ENCODE measurements at regions not wholly inside any gene's neighbourhood (a gene's known extent, or its start where the extent isn't known, plus 50 kb on each side); places are given as distances from the start of the nearest gene placed in this dataset.

DNA sequence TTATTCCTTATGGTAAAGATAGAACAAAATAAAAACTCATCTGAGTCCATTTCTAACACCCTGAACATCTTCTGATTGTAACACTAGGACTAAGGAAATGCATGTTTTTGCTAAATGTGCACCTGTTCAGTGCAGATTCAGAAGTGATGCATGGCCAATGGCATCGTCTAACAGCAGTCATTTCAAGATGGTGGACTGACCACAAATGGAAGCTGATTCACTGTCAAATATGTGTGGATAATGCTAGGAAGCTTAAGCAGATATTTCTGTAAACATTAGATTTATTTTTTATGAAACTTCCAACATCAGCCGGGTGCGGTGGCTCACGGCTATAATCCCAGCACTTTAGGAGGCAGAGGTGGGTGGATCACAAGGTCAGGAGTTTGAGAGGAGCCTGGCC, 394.8 kb downstream of the SAMD5 start:
- TF ChIP-seq, protein P1, sequence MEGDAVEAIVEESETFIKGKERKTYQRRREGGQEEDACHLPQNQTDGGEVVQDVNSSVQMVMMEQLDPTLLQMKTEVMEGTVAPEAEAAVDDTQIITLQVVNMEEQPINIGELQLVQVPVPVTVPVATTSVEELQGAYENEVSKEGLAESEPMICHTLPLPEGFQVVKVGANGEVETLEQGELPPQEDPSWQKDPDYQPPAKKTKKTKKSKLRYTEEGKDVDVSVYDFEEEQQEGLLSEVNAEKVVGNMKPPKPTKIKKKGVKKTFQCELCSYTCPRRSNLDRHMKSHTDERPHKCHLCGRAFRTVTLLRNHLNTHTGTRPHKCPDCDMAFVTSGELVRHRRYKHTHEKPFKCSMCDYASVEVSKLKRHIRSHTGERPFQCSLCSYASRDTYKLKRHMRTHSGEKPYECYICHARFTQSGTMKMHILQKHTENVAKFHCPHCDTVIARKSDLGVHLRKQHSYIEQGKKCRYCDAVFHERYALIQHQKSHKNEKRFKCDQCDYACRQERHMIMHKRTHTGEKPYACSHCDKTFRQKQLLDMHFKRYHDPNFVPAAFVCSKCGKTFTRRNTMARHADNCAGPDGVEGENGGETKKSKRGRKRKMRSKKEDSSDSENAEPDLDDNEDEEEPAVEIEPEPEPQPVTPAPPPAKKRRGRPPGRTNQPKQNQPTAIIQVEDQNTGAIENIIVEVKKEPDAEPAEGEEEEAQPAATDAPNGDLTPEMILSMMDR (IDR thresholded peaks at IDR 0.05), result no peak
- no peak for TF ChIP-seq POLR2A (IDR thresholded peaks at IDR 0.05)

Measured in breast epithelium (tissue), 3 donors.